G401.6 (cell line): ENCODE measurements at regions not wholly inside any gene's neighbourhood (a gene's known extent, or its start where the extent isn't known, plus 50 kb on each side); places are given as distances from the start of the nearest gene placed in this dataset.

Experiments used
- FAIRE-seq: peaks from 2 replicates; lab custom pipeline; 2012; peaks lifted over from hg19 to GRCh38; lab: Jason Lieb, UNC

GRCh38 chr10:33007731-33008381 is 49.8 kb upstream of the ITGB1 start:
- peak; percentile 98 for FAIRE-seq
